ENCODE measurements at regions not wholly inside any gene's neighbourhood (a gene's known extent, or its start where the extent isn't known, plus 50 kb on each side); places are given as distances from the start of the nearest gene placed in this dataset.

DNA sequence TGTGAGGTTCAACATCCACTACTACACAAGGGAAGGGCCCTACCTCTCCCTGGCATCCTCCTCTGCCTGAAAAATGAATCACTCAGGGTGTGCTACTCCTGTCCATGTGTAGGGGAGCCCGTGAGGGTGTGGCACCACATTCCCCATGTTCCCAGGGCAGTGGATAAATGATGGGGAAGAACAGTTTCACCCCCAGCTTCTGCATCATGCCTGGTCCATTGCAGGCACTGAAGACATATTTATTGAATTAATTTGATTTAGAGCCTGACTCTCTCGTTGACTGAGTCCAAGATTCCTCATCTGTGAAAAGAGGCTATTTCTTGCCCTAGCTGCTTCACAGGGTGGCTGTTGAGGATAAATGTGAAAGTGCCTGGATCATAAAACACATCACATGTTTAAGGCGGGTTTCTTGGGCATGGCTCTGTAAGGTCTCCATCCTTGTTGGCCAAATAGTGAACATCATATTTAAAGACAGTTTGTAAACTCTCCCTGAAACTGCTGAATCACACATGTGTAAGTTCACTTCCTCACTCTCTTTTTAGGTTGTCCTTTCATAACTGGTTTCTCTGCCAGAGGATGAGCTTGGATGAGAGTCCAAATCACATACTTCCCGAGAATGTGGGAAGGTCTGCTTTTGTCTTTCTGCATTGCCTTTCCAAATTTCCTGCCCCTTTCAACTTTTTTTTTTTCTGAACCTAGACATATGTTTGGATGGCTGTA lies 79.7 kb upstream of the FYN start:
- no peaks in the 10 kb centered on the region for H3K36me3 ChIP-seq (ENCODE audit: control insufficient read depth, insufficient read depth, low read length)

More for the DNA sequence above, 79.7 kb upstream of the FYN start:
- no peaks in the 10 kb centered on the region for H4K20me1 ChIP-seq (replicated peaks; ENCODE audit: control insufficient read depth, insufficient read depth, low read length)
- in situ Hi-C loops (cut with MboI), result no loop called here
- no peak overlapping the region for H3K4me3 ChIP-seq
- intact Hi-C loops (cut with micrococcal nuclease), result no loop called here
- H3K4me1 ChIP-seq (replicated peaks in 1 of 2; ENCODE audit: control insufficient read depth in 2 of 2, insufficient read depth in 2 of 2, low read length in 2 of 2), result no peaks in the 10 kb centered on the region
- H3K27me3 ChIP-seq (ENCODE audit: control insufficient read depth in 2 of 2, insufficient read depth in 2 of 2, low read length in 2 of 2), result peaks cover 50 to 62% of the 10 kb centered on the region in 2 experiments
- no peak overlapping the region for H3K4me2 ChIP-seq (ENCODE audit: insufficient read depth, low read length)
- H3K9me3 ChIP-seq (replicated peaks; ENCODE audit: control insufficient read depth, insufficient read depth, low read depth, low read length), result no peaks in the 10 kb centered on the region
- H2AFZ ChIP-seq (ENCODE audit: low read depth, low read length), result no peak overlapping the region
- no peaks in the 10 kb centered on the region for H3K79me2 ChIP-seq (ENCODE audit: control insufficient read depth, insufficient read depth, low read length)
- BruUV-seq (replicated peaks), result no TSS peak
- ChIA-PET POLR2A (no interaction called here), CTCF (ENCODE audit: low intra/inter-chr PET ratio) (no interaction called here)
- no peak for TF ChIP-seq RBM22 (IDR thresholded peaks at IDR 0.05; ENCODE audit: low read depth, low read length, poor library complexity, severe bottlenecking)
- peak; percentile 57 for TF ChIP-seq MAFG (tag; conservative IDR thresholded peaks at IDR 0.05)
- TF ChIP-seq, protein P1, sequence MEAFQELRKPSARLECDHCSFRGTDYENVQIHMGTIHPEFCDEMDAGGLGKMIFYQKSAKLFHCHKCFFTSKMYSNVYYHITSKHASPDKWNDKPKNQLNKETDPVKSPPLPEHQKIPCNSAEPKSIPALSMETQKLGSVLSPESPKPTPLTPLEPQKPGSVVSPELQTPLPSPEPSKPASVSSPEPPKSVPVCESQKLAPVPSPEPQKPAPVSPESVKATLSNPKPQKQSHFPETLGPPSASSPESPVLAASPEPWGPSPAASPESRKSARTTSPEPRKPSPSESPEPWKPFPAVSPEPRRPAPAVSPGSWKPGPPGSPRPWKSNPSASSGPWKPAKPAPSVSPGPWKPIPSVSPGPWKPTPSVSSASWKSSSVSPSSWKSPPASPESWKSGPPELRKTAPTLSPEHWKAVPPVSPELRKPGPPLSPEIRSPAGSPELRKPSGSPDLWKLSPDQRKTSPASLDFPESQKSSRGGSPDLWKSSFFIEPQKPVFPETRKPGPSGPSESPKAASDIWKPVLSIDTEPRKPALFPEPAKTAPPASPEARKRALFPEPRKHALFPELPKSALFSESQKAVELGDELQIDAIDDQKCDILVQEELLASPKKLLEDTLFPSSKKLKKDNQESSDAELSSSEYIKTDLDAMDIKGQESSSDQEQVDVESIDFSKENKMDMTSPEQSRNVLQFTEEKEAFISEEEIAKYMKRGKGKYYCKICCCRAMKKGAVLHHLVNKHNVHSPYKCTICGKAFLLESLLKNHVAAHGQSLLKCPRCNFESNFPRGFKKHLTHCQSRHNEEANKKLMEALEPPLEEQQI (IDR thresholded peaks at IDR 0.05), result no peak
- peak; percentile 31; the same call in 1 of the 2 replicates for TF ChIP-seq SPI1 (IDR thresholded peaks at IDR 0.05; ENCODE audit: borderline replicate concordance, low read depth, low read length)
- TF ChIP-seq NFE2 (IDR thresholded peaks at IDR 0.05; ENCODE audit: low read depth), result peak; percentile 66
- 0 out of 2 replicates have a peak, but pooled peaks have one; percentile 37 for TF ChIP-seq C11orf30 (IDR thresholded peaks at IDR 0.05; ENCODE audit: low read depth)
- H3K9ac ChIP-seq (ENCODE audit: insufficient read depth in 1 of 2, low read depth in 2 of 2, low read length in 2 of 2), result no peak overlapping the region
- WGBS (ENCODE audit: insufficient coverage, low coverage, missing lambda C conversion rate), result 0% methylated on average over 4 of the region's 4 CpGs
- no peaks in the 10 kb centered on the region for H3K9me1 ChIP-seq (ENCODE audit: control insufficient read depth, insufficient read depth, low read length)
- no peak for FAIRE-seq
- H3K27ac ChIP-seq (ENCODE audit: extremely low read depth, low read depth, low read length), result no peak overlapping the region
- ATAC-seq, result no peak
- DNase-seq (ENCODE audit: extremely low read depth in 1 of 4, low spot score in 3 of 4), result no peak

All from K562 (cell line).